GM18858 (cell line): ENCODE measurements at regions not wholly inside any gene's neighbourhood (a gene's known extent, or its start where the extent isn't known, plus 50 kb on each side); places are given as distances from the start of the nearest gene placed in this dataset.

ENCODE experiments used
- ATAC-seq: cut with Tn5 transposase; IDR thresholded peaks from one replicate; pipeline ENCODE4 v1.9.1; 2021; ENCODE audit not compliant: unreplicated experiment

DNA sequence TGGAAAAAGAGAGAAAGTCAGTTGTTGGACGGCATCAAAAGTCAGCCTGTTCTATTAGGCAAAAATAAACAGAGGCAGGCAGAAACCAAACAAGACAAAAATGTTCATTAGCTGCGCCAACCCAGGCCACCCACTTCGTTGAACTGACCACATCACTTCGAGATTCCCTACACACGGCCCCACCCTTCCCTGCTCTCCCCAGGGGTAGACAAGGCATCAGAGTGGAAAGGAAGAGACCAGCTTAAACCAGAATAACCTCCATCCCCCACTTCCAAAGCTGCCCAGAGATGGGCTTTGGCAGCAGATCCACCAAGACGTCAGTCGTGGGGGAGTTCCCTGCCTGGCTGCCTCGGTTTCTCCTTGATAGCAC, 204.6 kb upstream of the TSHZ3 start:
- no peak for ATAC-seq

DNA sequence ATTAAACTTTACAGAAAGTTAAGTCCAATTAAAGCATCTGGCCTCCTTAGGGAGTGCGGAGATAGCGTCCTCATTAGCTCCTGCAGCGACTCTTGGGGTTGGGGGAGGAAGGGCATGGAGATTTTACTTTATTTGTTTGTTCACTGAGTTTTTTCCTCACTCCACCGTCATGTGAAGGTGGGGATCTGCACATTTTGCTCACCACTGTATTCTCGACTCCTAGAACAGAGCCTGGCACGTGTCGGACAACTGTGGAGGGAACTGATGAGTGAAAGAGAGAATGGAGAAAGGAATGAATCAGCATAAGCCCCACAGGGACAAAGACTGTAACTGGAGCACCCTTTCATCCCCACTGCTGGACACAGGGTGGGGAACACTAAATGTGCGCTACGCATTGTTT, 205.1 kb upstream of the TSHZ3 start:
- no peak for ATAC-seq

DNA sequence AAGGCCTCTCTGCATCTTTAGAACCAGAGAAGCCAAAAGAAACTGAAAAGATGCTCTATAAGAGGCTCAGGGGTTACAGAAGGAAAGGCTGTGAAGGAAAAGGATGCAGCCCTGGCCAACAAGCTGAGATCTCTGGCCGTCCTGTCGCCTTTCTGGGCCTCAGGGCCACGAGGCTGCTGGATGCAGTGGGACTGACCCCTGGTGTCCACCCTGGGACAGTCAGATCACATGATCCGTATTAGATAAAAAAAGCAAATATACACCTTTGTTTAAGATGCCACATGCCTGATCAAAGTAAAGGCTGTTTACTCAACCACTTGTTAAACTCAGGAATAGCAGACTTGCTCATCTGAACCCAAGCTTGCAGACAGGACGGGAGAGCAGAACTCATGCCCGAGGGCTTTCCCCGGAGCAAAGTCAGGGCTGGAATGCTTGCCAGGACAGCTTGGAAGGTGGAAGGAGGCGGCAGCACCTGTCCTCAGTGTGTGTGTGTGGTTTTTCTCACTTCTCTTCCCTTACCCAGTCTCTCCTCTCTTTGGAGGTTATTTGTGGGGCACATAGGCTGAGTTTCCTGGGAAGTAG, 206.5 kb upstream of the TSHZ3 start:
- no peak for ATAC-seq

DNA sequence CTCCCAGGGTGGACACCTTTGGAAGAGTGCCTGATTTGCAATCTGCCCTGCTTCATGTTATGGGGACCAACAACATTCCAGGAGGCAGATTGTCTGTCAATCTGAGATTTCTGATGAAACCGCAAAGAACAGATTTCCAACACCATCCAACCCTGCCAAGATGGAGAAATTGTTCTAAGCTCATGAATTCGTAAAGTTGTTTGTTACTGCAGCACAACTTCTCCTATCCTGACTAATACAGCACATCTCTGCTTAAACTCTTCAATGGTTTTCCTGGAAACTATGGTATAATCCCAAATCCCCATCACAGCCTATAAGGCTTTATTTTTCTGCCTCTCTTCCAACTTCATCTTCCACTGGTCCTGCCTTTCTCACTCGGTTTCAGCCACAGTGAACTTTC, 210.3 kb upstream of the TSHZ3 start:
- ATAC-seq: no peak

DNA sequence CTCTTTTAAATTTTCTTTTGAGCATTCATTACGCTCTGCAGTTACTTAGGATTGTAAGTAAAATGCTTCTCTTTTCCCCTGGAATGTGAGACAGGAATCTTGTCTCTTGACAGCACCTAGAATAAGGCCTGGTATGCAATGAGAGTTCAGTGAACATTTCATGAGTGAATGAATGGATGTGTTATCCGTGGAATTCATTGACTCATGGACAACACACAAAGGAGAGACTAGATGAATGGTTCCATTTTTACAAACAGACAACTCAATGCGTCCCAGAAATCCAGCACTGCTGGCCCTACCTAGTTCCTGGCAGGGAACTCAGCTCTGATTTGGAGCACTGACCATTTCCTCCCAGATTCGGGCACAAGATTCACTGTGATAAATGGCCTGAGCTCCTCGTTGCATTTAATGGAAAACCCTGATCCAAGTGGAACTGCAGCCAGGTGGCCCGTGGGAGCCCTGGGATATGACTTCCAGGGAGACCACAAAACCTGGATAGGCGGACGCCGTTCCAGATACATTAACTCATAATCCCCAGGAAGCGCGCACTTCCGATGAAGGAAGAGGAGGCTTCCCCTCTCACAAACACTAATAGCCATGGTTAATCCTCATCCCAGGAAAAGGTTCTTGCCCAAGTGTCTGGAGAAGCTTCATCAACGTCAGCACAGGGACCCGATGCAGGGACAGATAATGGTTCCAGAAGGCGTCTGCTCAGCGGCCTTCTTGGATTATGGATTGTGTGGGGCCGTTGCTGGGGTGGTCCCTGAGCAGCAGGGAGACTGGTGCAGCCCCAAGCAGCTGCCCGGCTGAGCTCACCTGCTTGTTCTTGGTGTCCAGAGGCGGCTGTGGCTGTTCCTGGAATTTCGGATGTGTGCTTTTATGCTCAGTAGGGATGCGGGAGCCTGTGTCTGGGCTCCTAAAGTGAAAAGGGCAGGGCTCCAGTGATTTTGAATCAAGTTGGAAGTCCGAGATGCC, 211.1 kb upstream of the TSHZ3 start:
- no peak for ATAC-seq

DNA sequence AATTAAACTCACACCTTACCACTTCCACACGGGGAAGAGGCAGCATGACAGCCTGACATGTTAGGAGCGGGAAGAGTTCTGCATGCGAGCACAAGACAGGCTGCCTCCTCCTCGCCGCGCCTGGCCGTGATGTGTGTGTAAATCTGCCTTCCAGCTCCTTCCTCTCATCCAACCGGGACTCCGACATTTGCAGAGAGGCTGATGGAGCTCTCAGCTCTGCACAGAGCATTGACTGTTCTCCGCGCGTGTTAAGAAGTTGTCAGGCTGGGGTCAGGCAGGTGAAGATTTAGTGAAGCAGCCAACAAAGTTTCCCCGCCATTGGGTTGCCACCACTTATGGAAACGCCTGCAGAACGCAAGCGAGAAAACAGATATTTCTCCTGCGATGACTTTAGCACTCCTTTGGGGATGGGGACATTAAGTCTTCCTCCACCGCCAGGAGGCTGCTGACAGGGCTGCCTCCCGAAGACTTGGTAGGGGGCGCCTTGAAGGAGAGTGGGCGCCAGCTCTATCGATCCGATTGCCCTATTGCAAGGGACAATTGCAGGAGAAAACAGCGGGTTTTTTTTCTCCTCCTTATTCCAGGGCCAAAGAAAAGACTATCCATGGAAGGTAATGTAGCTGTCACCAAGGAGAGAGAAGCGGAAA, 213.9 kb upstream of the TSHZ3 start:
- ATAC-seq: no peak

DNA sequence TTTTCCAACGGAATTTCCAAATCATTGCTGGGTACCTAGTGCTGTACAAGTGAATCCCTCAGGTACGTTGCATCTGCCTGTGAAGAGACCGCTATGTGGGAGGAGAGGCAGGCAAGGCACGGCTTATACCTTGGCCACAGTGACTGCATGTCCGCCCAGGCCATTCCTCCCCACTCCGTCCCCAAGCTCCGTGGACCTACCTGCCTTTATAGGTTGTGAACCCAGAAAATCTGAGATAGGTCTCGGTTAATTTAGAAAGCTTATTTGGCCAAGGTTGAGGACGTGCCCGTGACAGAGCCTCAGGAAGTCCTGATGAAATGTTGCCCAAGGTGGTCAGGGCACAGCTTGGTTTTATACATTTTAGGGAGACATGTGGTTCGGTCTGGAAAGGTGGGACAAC, 218.5 kb upstream of the TSHZ3 start:
- no peak for ATAC-seq

DNA sequence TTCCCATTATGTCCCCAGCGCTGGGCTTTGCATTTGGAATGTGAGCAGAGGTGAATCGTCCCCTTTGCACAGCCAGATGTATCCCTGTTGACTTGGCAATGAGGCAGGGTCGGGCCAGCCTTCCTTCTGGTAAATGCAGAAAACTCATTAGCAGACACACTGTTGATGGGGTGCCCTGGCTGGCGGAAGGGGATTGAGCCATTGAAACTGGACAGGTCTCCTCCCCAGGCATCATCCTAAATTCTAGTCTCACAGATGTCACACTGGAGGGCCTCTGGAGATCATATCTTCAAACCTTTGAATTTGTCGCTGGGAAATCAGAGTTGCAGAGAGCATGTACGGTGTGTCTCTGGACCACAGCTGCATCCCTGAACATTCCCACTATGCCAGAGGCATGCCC, 219.5 kb upstream of the TSHZ3 start:
- ATAC-seq: no peak

DNA sequence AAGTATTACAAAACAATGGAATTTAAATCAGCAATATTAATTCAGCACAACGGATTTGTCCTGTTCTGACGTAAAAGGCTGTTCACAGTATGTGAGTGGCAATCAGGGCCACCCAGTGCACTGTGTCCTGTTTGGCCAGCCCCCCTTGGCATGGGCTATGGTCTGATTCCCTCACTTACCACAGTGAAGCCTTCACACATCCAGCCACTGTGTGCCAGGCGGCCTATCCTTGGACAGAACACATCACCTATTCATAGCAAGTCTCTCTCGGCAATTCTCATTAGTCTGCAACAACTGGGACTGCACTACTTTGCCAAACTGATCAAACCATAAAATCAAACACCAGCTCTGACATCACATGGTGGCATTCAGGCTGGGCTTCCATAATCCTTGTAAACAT, 221.5 kb upstream of the TSHZ3 start:
- no peak for ATAC-seq

DNA sequence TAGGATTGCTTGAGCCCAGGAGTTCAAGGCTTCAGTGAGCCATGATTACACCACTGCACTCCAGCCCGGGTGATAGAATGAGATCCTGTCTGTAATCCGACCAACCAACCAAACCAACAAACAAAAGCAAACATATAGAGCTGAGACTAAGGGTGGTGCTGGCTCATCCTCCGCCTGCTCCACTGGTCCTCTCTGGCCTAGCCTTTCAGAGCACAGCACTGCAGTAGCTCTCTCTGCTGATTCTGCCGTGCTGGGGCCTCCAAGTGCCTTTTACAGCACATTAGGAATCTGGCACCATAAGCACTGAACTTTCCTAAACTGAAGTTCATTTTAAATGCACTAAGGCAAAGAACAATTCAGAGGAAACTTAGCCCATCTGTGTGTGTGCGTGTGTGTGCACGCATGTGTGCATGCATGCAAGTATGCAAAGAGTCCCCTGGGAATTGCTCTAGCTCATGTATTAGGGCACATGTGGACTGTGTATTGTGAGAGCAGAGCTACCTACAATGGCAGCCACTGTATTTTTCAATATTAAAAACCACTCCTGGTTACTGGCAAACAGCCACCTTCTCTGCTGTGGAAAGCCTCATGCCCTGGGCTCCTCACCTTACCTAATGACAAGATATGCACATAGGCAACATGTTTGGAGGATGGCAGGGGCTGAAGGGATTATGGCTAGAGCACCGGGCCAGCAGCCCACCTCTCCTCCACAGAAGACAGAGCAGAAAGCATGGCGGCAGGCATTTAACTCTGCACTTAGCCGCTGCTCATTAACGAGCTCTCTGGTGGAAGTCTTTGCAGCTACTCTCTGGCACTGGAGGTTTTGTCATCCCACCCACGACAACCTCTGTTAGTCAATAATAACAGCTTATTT, 223.1 kb upstream of the TSHZ3 start:
- ATAC-seq: no peak

DNA sequence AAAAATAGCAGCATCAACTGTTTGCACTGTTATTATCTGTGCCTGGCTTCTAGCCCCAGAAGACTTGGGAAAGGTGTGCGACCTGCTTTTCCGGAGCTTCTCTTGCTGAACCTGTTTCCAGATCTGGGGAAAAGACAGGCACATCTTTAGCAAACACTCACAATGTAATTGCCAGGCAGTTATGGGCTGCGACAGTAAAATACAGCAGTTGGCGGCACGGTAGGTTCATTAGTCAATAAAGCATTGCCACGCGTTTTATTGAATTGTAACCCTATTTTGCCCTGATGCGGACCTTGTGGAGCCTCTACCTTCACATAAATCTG, 223.7 kb upstream of the TSHZ3 start:
- no peak for ATAC-seq

DNA sequence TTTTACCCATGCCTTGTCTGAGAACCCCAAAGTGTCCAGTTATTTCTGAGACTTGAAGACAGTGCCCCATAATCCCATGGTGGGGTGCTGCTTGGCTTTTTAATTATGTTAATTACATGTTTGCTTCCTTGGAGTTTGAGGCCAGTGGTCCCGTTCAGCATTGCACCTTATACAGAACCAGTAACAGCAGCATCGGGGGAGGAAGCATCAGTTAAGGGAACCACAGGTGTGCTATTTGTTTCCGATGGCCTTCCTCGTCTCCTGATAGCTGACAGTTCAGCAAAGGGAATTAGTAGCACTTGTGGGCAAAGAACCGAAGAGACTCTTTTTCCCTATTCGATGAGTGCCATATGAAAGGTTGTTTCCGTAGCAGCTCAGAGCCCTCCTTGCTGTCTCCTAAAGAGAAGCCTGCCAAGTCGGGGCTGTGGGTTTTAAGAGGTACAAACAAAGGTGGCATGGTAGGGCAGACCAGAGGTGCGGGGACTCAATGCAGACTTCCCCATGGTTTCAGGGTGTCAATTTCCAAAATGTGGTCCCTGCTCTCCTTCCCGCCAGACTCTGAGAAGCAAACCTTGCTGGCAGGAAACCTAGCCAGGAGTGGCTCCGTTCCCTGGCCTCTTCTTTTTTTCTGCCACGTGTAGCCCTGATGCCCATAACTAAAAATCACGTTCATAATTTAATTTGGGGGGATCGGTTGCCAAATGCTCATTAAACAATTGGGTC, 225.2 kb upstream of the TSHZ3 start:
- no peak for ATAC-seq

DNA sequence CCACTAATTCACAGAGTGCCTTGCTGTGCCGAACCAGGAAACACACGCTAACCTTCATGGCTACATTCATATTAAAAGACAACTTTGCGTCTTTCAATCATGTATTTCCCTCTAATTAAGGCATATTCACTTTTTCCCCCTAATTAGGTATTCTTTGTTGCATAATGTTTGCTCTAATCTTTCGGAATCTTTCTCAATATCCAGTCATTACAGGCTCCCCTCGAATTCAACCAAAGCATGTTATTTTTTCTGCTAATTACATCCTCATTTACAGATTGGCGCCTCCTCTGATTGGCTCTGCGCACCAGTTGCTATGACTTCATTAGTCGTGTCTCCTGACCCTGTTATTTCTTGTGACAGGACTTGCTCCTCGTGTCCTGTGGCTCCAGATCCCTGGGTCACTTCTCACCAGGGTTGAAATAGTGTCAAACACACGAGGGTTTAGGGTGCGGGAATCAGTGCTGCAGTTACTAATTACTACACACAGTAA, 226.7 kb upstream of the TSHZ3 start:
- ATAC-seq: no peak

DNA sequence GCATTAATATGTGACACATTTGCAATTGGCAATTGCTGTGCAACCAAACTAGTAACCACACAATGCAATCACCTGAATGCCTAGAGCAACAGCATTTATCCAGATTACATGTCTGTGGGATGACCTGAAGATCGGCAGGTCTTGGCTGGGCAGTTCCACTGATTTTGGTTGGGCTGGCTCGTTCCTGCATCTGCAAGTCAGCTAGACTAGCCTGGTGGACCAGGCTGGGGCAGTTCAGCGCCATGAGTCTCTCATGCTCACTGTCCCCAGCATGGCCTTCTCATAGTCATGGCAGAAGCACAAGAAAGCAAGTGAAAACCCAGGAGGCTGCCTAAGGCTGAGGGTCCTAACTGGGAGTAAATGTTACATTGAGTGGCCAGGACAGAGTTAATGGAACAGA, 229.1 kb upstream of the TSHZ3 start:
- no peak for ATAC-seq

DNA sequence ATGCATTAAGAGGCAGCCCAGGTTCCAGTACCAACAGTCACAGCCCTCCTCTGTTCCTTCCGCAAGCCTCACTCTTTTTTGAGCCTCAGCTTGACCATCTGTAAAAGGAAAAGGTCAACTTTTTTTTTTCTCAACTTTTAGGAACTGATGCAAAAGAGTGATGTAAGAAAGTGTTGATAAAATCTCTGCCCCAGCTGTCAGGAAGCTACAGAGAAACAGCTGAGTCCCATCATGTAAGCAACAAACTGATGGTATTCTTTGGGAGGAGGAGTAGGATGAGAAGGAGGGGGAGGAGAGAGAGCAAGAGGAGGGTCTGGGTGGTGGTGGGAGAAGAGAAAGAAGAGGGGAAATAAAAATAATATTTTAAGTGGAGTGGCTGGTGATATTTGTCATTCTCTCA, 233.9 kb upstream of the TSHZ3 start:
- no peak for ATAC-seq

DNA sequence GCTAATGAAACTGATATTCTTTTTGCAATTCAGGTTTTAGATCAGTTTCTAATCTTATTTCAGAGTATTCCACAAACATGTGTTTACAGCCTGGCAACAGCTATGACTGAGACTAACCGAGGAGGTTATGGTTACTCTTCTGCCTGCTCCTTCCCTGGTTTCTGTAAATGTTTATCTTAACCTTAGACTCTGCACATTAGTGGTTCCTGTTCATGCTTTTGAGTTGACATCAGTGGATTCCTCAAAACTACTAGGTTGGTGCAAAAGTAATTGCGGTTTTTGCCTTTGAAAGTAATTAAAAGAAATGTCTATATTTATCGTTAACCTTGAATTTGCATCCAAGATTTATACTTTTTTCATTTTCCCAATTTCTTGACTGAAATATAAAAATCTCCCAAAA, 237.0 kb upstream of the TSHZ3 start:
- no peak for ATAC-seq

DNA sequence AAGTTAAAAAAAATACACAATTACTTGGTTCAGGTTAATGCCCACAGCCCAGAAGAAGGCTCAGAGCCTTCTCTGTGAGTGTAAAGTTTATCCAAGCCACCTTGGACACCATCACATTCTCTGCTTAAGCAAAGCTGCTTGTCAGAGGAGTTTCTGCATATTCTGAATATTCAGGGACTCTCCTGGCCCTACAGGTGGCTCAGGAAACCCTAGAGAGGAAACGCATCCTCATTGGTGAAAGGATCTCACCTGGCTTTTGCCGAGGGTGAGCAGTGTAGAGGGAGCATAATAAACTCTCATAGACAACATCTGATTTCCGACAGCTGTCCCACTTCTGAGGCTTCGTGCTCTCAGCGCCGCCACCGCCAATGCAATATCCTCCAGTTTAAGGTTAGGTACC, 239.9 kb upstream of the TSHZ3 start:
- ATAC-seq: no peak

DNA sequence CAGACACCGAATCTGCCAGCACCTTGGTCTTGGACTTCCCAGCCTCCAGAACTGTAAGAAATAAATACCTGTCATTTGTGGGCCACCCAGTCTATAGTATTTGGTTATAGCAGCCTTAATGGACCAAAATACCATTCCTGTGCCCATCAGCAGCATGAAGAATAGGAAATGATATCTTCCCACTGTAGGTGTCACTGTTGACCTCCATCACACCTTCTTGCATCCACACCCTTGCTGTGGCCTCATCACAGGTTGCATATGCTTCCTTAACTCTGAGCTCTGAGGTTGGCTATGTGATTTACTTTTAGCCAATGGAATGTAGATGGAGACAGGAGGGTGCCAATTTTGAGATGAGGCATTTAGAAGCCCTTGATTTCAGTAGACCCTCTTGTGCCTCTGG, 242.0 kb upstream of the TSHZ3 start:
- ATAC-seq: no peak

DNA sequence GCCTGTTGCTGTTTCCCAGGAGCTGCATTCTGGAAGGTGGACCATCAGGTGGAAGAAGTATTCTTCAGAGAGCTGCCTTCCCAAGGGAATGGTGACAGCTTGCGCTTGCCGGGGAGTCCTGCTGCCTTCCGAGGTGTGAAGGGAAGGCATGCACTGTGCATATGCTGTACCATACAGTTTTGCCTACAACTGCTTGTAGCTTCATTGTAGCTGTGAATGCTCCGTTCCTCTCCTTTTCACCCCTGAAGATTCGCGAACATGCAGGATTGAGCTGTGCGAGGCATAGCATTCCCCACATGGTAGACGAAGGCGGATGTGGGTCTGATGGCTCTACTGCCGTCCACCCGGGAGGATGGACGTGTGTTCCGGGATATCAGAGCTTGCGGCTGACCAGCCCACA, 243.2 kb upstream of the TSHZ3 start:
- no peak for ATAC-seq

DNA sequence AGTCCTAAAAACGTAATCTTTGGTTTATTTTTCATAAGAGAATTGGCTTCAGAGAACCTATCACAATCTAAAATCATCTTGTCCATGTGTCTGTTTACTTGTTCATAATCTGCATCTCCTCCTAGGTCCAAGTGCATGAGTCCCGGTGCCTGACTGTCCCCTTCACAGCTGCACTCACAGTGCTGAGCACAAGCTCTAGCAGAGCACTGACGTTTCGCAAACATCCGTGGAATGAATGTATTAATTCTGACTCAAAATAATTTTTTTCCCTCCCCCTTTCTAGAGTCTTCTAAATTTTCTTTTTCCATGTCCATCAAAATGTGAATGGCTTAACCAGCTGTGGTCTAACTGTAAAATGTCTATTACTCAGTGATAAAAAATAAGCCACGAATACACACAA, 245.5 kb upstream of the TSHZ3 start:
- ATAC-seq: no peak

DNA sequence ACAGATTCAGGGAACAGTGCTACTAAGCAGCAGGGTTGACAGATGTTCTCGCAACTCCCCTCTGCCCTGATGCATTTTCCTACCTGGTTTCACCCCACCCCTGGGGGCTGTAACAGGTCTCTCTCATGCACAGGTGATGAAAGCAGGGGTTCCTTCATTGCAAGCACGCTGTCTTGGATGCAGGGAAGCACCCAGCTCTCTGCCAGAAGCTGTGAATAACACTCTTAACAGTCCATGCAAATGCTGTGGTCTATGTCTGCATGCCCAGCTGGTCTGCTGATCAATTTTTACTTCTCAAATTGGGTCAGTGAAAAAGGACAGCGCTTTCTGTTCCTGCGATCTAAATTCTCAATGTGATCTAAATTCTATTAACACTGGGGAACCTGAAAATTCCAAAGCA, 246.3 kb upstream of the TSHZ3 start:
- ATAC-seq: no peak
